ENCODE measurements at regions not wholly inside any gene's neighbourhood (a gene's known extent, or its start where the extent isn't known, plus 50 kb on each side); places are given as distances from the start of the nearest gene placed in this dataset.

DNA sequence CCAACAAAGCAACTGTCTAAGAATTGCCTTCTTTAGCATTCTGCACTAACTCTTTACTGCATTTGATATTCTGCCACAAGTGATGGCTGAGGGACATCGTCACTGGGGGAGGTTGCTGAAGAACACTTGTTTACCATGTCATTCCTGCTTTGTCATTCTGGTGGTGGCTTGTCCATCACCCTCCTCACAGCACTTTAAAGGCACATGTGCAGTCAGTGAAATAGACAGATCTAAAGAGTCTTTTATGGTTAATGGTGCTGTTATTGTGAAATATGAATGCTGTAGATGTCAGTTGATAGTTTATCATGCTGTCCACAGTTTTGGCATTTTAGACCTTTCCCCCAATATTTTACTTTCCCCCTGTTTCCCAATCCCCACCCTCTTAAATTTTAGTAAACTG lies 120.9 kb upstream of the TSC22D1 start:
- in situ Hi-C loops (cut with MboI; ENCODE audit: low pct_ligation_motif_present in 1 of 4, low pct_unique_long_range_greater_than_20kb in 1 of 4, low sequenced_read_pairs in 3 of 4) = no loop called here
- H3K27me3 ChIP-seq = no peaks in the 10 kb centered on the region
- no peak overlapping the region for H3K4me3 ChIP-seq
- no peaks in the 10 kb centered on the region for H3K36me3 ChIP-seq
- no peaks in the 10 kb centered on the region for H3K9me3 ChIP-seq
- 67% methylated on average over 1 of the region's 1 CpG; no CpG with 5 or more reads in 1 of the 2 donors for WGBS, 2 donors (ENCODE audit: low coverage in 1 of 2)
- TF ChIP-seq POLR2AphosphoS5 (IDR thresholded peaks at IDR 0.05) (no peak), POLR2A (IDR thresholded peaks at IDR 0.05) (no peak), EP300 (IDR thresholded peaks at IDR 0.05; ENCODE audit: low read depth) (no peak)
- TF ChIP-seq, protein P1, sequence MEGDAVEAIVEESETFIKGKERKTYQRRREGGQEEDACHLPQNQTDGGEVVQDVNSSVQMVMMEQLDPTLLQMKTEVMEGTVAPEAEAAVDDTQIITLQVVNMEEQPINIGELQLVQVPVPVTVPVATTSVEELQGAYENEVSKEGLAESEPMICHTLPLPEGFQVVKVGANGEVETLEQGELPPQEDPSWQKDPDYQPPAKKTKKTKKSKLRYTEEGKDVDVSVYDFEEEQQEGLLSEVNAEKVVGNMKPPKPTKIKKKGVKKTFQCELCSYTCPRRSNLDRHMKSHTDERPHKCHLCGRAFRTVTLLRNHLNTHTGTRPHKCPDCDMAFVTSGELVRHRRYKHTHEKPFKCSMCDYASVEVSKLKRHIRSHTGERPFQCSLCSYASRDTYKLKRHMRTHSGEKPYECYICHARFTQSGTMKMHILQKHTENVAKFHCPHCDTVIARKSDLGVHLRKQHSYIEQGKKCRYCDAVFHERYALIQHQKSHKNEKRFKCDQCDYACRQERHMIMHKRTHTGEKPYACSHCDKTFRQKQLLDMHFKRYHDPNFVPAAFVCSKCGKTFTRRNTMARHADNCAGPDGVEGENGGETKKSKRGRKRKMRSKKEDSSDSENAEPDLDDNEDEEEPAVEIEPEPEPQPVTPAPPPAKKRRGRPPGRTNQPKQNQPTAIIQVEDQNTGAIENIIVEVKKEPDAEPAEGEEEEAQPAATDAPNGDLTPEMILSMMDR (IDR thresholded peaks at IDR 0.05) = no peak
- H3K27ac ChIP-seq = no peak overlapping the region
- H3K4me1 ChIP-seq = no peaks in the 10 kb centered on the region
- intact Hi-C loops (cut with DNase I; ENCODE audit: low total_unique reads) = no loop called here
- no peak for DNase-seq

DNA sequence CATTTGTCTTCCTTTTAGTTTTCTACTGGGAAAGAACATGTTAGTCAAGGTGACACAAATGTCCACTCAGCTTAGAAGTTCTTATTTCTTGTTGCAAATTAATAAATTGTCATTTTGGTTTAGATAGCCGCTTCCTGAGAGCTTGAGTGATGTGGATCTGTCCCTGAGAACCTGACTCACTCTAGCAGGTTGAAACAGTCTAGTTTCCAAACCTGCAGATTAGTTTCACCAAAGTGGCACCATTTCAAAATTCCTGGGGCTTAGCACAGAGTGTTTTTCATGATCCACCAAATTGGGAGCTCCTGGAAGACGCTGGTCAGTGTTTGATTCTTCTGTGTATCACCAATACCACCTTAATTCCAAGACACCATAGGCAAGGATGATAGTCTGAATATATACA lies 119.4 kb upstream of the TSC22D1 start:
- intact Hi-C loops (cut with DNase I; ENCODE audit: low total_unique reads) = no loop called here
- 69% methylated on average over 2 of the region's 2 CpGs; no CpG with 5 or more reads in 1 of the 2 donors for WGBS, 2 donors (ENCODE audit: low coverage in 1 of 2)
- H3K9me3 ChIP-seq = no peaks in the 10 kb centered on the region
- TF ChIP-seq POLR2AphosphoS5 (IDR thresholded peaks at IDR 0.05) = no peak
- H3K4me1 ChIP-seq = no peaks in the 10 kb centered on the region
- no peaks in the 10 kb centered on the region for H3K36me3 ChIP-seq
- in situ Hi-C loops (cut with MboI; ENCODE audit: low pct_ligation_motif_present in 1 of 4, low pct_unique_long_range_greater_than_20kb in 1 of 4, low sequenced_read_pairs in 3 of 4) = no loop called here
- H3K27ac ChIP-seq = no peak overlapping the region
- H3K4me3 ChIP-seq = no peak overlapping the region
- no peaks in the 10 kb centered on the region for H3K27me3 ChIP-seq
- DNase-seq = no peak

DNA sequence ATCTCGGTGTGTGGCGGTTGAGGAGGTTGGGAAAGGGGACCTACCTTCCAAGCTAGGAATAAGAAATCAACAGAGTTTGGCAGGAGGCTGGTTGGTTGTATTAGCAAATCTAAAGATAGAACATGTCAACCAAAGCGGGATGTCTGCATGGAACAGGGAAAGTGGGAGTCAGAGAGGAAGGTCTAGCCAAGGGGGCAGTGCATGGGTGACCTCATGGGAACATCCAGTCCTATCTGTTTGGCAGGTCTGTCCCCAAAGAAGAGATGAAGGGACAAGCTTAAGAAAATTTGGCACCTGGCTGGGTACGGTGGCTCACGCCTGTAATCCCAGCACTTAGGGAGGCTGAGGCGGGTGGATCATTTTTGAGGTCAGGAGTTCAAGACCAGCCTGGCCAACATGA lies 118.7 kb upstream of the TSC22D1 start:
- Histone ChIP-seq H3K4me1 (no peaks in the 10 kb centered on the region), H3K27me3 (no peaks in the 10 kb centered on the region), H3K4me3 (no peak overlapping the region), H3K36me3 (no peaks in the 10 kb centered on the region), H3K27ac (no peak overlapping the region), H3K9me3 (no peaks in the 10 kb centered on the region)
- TF ChIP-seq POLR2A (IDR thresholded peaks at IDR 0.05) = no peak
- no peak for TF ChIP-seq EP300 (IDR thresholded peaks at IDR 0.05; ENCODE audit: low read depth)
- TF ChIP-seq, protein P1 (IDR thresholded peaks at IDR 0.05) = no peak
- TF ChIP-seq POLR2AphosphoS5 (IDR thresholded peaks at IDR 0.05) = no peak
- WGBS, 2 donors (ENCODE audit: low coverage in 1 of 2) = 57 to 78% methylated on average over 3 to 6 of the region's 6 CpGs
- no peak for DNase-seq
- intact Hi-C loops (cut with DNase I; ENCODE audit: low total_unique reads) = no loop called here
- in situ Hi-C loops (cut with MboI; ENCODE audit: low pct_ligation_motif_present in 1 of 4, low pct_unique_long_range_greater_than_20kb in 1 of 4, low sequenced_read_pairs in 3 of 4) = no loop called here

DNA sequence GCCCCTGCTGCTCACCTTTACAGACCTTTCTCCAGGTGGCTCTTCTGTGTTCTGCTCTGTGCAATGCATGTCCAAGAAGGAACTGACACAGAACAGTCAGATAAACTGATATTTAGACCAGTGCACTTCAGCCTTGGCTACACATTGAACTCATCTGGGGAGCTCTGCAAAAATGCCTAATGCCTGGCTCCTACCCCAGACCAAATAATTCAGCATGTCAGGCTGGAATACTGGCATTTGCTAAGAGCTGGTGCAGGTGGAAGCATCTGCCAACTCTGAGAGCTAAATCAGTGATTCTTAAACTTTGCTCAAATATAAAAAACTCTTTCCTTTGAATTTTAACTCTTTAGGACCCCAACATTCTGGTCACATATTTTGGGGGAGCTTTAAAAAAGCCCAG lies 118.2 kb upstream of the TSC22D1 start:
- Histone ChIP-seq H3K36me3 (no peaks in the 10 kb centered on the region), H3K27ac (no peak overlapping the region), H3K9me3 (no peaks in the 10 kb centered on the region), H3K27me3 (no peaks in the 10 kb centered on the region), H3K4me1 (no peaks in the 10 kb centered on the region), H3K4me3 (no peak overlapping the region)
- in situ Hi-C loops (cut with MboI; ENCODE audit: low pct_ligation_motif_present in 1 of 4, low pct_unique_long_range_greater_than_20kb in 1 of 4, low sequenced_read_pairs in 3 of 4) (no loop called here), intact Hi-C loops (cut with DNase I; ENCODE audit: low total_unique reads) (no loop called here)
- no peak for DNase-seq
- no peak for TF ChIP-seq EP300 (IDR thresholded peaks at IDR 0.05; ENCODE audit: low read depth)
- TF ChIP-seq POLR2AphosphoS5 (IDR thresholded peaks at IDR 0.05) = no peak
- TF ChIP-seq POLR2A (IDR thresholded peaks at IDR 0.05) = no peak

DNA sequence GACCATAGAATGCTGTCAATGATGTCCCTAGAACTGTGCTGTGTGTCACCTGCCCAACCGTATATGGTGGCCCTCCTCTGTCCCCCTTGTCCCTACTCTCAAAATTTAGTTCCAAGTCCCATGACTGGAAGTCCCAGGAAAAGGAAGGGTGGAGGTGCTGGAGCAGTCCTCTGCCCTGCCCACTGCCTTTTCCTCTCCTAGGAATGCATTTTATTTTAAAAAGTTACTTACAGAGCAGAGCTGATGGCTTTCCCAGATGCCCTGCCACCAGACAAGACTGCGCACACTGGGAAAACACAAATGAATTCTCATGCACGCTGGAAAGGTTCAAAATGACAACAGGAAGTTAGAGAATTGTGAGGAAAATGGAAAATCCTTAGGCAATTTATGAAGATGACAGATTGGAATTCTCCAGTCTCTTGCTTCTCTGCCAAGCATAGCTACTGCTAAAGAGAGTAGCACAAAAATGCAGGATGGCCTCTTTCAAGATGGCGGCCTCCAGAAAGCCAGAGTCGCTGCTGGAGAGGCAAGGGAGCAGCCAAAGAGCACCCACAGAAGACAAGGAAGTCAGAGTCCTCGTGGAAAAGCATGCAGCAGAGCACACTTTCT lies 117.1 kb upstream of the TSC22D1 start:
- TF ChIP-seq POLR2A (IDR thresholded peaks at IDR 0.05) (no peak), EP300 (IDR thresholded peaks at IDR 0.05; ENCODE audit: low read depth) (no peak), POLR2AphosphoS5 (IDR thresholded peaks at IDR 0.05) (no peak)
- TF ChIP-seq, protein P1 (IDR thresholded peaks at IDR 0.05) = no peak
- Histone ChIP-seq H3K4me3 (no peak overlapping the region), H3K27me3 (no peaks in the 10 kb centered on the region), H3K36me3 (no peaks in the 10 kb centered on the region), H3K4me1 (no peaks in the 10 kb centered on the region), H3K9me3 (no peaks in the 10 kb centered on the region), H3K27ac (no peak overlapping the region)
- 73 to 94% methylated on average over 3 to 6 of the region's 6 CpGs for WGBS, 2 donors (ENCODE audit: low coverage in 1 of 2)
- in situ Hi-C loops (cut with MboI; ENCODE audit: low pct_ligation_motif_present in 1 of 4, low pct_unique_long_range_greater_than_20kb in 1 of 4, low sequenced_read_pairs in 3 of 4) = no loop called here
- no peak for DNase-seq
- intact Hi-C loops (cut with DNase I; ENCODE audit: low total_unique reads) = no loop called here
